ENCODE measurements at regions not wholly inside any gene's neighbourhood (a gene's known extent, or its start where the extent isn't known, plus 50 kb on each side); places are given as distances from the start of the nearest gene placed in this dataset.
"Not testable (repeated sequence)": the region's sequence is repeated elsewhere in the genome, so short reads cannot be mapped to it uniquely, and the experiment has no call there.

- DNase-seq (ENCODE audit: low read depth): no peak
- no peak for TF ChIP-seq CTCF (IDR thresholded peaks at IDR 0.05; ENCODE audit: low read depth, low read length)
- TF ChIP-seq MAX (IDR thresholded peaks at IDR 0.05; ENCODE audit: low read depth, low read length): no peak
- no peak for TF ChIP-seq POLR2A (IDR thresholded peaks at IDR 0.05; ENCODE audit: extremely low read depth, insufficient read length)
- TF ChIP-seq MYC (IDR thresholded peaks at IDR 0.05; ENCODE audit: low read depth, low read length): no peak
- no peak overlapping the region for H3K4me3 ChIP-seq (ENCODE audit: low read depth, low read length)
These were observed 231.8 kb upstream of the FOXP2 start for GRCh38 chr7:114182837-114183236.

- TF ChIP-seq CTCF (IDR thresholded peaks at IDR 0.05; ENCODE audit: low read depth, low read length) (no peak), MYC (IDR thresholded peaks at IDR 0.05; ENCODE audit: low read depth, low read length) (no peak), MAX (IDR thresholded peaks at IDR 0.05; ENCODE audit: low read depth, low read length) (no peak), POLR2A (IDR thresholded peaks at IDR 0.05; ENCODE audit: extremely low read depth, insufficient read length) (no peak)
- no peak for DNase-seq (ENCODE audit: low read depth)
- no peak overlapping the region for H3K4me3 ChIP-seq (ENCODE audit: low read depth, low read length)
These were observed 233.3 kb upstream of the FOXP2 start for GRCh38 chr7:114181280-114181679.

GRCh38 chr7:114180556-114181266, 233.9 kb upstream of the FOXP2 start:
- TF ChIP-seq CTCF (IDR thresholded peaks at IDR 0.05; ENCODE audit: low read depth, low read length): no peak
- TF ChIP-seq POLR2A (IDR thresholded peaks at IDR 0.05; ENCODE audit: extremely low read depth, insufficient read length): no peak
- no peak for TF ChIP-seq MYC (IDR thresholded peaks at IDR 0.05; ENCODE audit: low read depth, low read length)
- TF ChIP-seq MAX (IDR thresholded peaks at IDR 0.05; ENCODE audit: low read depth, low read length): no peak
- no peak overlapping the region for H3K4me3 ChIP-seq (ENCODE audit: low read depth, low read length)
- no peak for DNase-seq (ENCODE audit: low read depth)

- no peak for TF ChIP-seq MYC (IDR thresholded peaks at IDR 0.05; ENCODE audit: low read depth, low read length)
- TF ChIP-seq POLR2A (IDR thresholded peaks at IDR 0.05; ENCODE audit: extremely low read depth, insufficient read length): no peak
- no peak overlapping the region for H3K4me3 ChIP-seq (ENCODE audit: low read depth, low read length)
- DNase-seq (ENCODE audit: low read depth): no peak
These were observed 239.5 kb upstream of the FOXP2 start for GRCh38 chr7:114175125-114175524.

- TF ChIP-seq POLR2A (IDR thresholded peaks at IDR 0.05; ENCODE audit: extremely low read depth, insufficient read length) (no peak), CTCF (IDR thresholded peaks at IDR 0.05; ENCODE audit: low read depth, low read length) (no peak), MAX (IDR thresholded peaks at IDR 0.05; ENCODE audit: low read depth, low read length) (no peak), MYC (IDR thresholded peaks at IDR 0.05; ENCODE audit: low read depth, low read length) (no peak)
- DNase-seq (ENCODE audit: low read depth): no peak
- no peak overlapping the region for H3K4me3 ChIP-seq (ENCODE audit: low read depth, low read length)
These were observed 241.3 kb upstream of the FOXP2 start for GRCh38 chr7:114173170-114173890.

GRCh38 chr7:114169389-114169788, 245.2 kb upstream of the FOXP2 start:
- DNase-seq (ENCODE audit: low read depth); H3K4me3 ChIP-seq (ENCODE audit: low read depth, low read length): not testable (repeated sequence)

Data from NB4 (cell line).